A549 (cell line): ENCODE measurements at regions not wholly inside any gene's neighbourhood (a gene's known extent, or its start where the extent isn't known, plus 50 kb on each side); places are given as distances from the start of the nearest gene placed in this dataset.
"Not testable (repeated sequence)": the region's sequence is repeated elsewhere in the genome, so short reads cannot be mapped to it uniquely, and the experiment has no call there.

Source experiments
- ATAC-seq, 2 experiments: fragments of 200-7000 bp in 1 of 2; fragments of >200 bp in 1 of 2; cut with Nextera tagmentation in 1 of 2; cut with Tn5 transposase in 1 of 2; 3 replicates each; pipeline versions ENCODE4 v1.8.0 to v1.9.1; 2018 to 2020; ENCODE audit warnings: mild to moderate bottlenecking in 1 of 2, moderate library complexity in 1 of 2
- CTCF ChIA-PET: fragments of 300-600 bp; sonication (Branson Sonifier 250); formaldehyde crosslinking; extraction: SDS; loops from one replicate; lab custom pipeline; 2021; ENCODE audit warnings: antibody characterized with exemption, inconsistent platforms; lab: Yijun Ruan, JAX
- POLR2A ChIA-PET: fragments of 350-600 bp; formaldehyde crosslinking; extraction: SDS; loops from one replicate; lab custom pipeline; 2021; ENCODE audit warnings: antibody characterized with exemption, inconsistent platforms; lab: Yijun Ruan, JAX
- DNase-seq, 2 experiments: peaks; one replicate each; pipeline versions ENCODE4 v3.0.0 to v3.0.0-alpha.2; 2011 to 2016; ENCODE audit warnings: low read depth in 1 of 2, low spot score in 1 of 2
- FAIRE-seq: peaks from 2 replicates; lab custom pipeline; 2011; peaks lifted over from hg19 to GRCh38; lab: Jason Lieb, UNC
- H3K27ac ChIP-seq, 2 experiments: fragments of >200 bp; sonication (Bioruptor Twin); formaldehyde crosslinking; 3 replicates each; pipeline ENCODE4 v1.5.1; 2016 to 2017
- H3K4me1 ChIP-seq: fragments of >200 bp; sonication (Bioruptor Twin); formaldehyde crosslinking; 3 replicates; pipeline ENCODE4 v1.6.1; 2016
- H3K4me2 ChIP-seq: fragments of >200 bp; sonication (Bioruptor Twin); formaldehyde crosslinking; 3 replicates; pipeline ENCODE4 v1.6.1; 2016
- H3K4me3 ChIP-seq: fragments of >200 bp; sonication (Bioruptor Twin); formaldehyde crosslinking; 3 replicates; pipeline ENCODE4 v1.5.1; 2016
- H3K9me3 ChIP-seq: fragments of >200 bp; sonication (Bioruptor Twin); formaldehyde crosslinking; 3 replicates; pipeline ENCODE4 v1.6.1; 2016
- CBX2 ChIP-seq: fragments of 200-600 bp; sonication (generic); IDR thresholded peaks from 2 replicates; pipeline ENCODE4 v1.6.1; 2016; ENCODE audit warnings: low read depth, mild to moderate bottlenecking, borderline replicate concordance
- EP300 ChIP-seq, 2 experiments: fragments of >200 bp; sonication (Bioruptor Twin); formaldehyde crosslinking; IDR thresholded peaks; 2 replicates in 1 of 2; 3 replicates in 1 of 2; pipeline ENCODE4 v1.6.1; 2016 to 2017
- FOSB ChIP-seq: fragments of 250-450 bp; sonication (Bioruptor Pico); IDR thresholded peaks from 2 replicates; pipeline ENCODE4 v1.5.0; 2020; ENCODE audit warnings: mild to moderate bottlenecking, moderate library complexity
- RCOR1 ChIP-seq: fragments of 150-350 bp; IDR thresholded peaks from 2 replicates; pipeline ENCODE4 v1.6.1; 2014; ENCODE audit warnings: antibody characterized with exemption, low read length, low read depth
- TP53 ChIP-seq: fragments of 250-450 bp; sonication (Bioruptor Pico); IDR thresholded peaks from 2 replicates; pipeline ENCODE4 v1.5.0; 2021; ENCODE audit warnings: mild to moderate bottlenecking, moderate library complexity
- ZC3H11A ChIP-seq: fragments of 450-650 bp; IDR thresholded peaks from 2 replicates; pipeline ENCODE4 v1.6.1; 2014; ENCODE audit warnings: antibody characterized with exemption, mild to moderate bottlenecking
- WGBS: methylation state at CpG from one replicate; pipeline ENCODE4 v1.1.6; 2017; ENCODE audit errors: missing lambda C conversion rate; 5-methylcytosine and 5-hydroxymethylcytosine counted together
- TF ChIP-seq, protein P1 (sequence below): fragments of >200 bp; sonication (Bioruptor Twin); formaldehyde crosslinking; IDR thresholded peaks from 2 replicates; pipeline ENCODE4 v1.6.1; 2016
- TF ChIP-seq, protein P2 (sequence below): fragments of >200 bp; sonication (Bioruptor Twin); formaldehyde crosslinking; IDR thresholded peaks from 3 replicates; pipeline ENCODE4 v1.6.1; 2016

DNA sequence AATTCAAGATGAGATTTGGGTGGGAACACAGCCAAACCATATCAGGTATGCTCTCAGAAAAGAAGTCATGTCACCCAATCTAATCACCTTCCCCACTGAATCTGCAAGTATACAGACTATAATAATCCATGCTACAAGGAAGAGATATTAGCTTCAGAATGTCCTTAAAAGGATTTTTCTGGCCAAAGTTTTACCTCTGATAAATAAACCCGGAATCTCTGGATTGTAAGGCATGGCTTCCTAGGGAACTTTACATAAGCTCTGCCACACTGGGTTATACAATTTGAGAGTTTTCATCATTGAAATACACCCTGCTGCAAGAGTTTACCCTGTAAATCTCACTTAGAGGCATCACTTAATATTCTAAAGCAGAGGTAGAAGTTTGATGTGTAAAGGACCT lies 330.5 kb upstream of the KCNMB2 start:
- no peaks in the 10 kb centered on the region for H3K9me3 ChIP-seq
- no peak for TF ChIP-seq RCOR1
- TF ChIP-seq, all 56 proteins: peak for 0
- Histone ChIP-seq H3K4me3 (no peak overlapping the region), H3K4me2 (no peak overlapping the region), H3K27ac (no peak overlapping the region), H3K4me1 (no peaks in the 10 kb centered on the region)
- WGBS, result 55% methylated on average over 1 of the region's 1 CpG
- CTCF ChIA-PET, result no interaction called here
- DNase-seq (no peak), FAIRE-seq (no peak), ATAC-seq (no peak)
- POLR2A ChIA-PET, result no interaction called here

DNA sequence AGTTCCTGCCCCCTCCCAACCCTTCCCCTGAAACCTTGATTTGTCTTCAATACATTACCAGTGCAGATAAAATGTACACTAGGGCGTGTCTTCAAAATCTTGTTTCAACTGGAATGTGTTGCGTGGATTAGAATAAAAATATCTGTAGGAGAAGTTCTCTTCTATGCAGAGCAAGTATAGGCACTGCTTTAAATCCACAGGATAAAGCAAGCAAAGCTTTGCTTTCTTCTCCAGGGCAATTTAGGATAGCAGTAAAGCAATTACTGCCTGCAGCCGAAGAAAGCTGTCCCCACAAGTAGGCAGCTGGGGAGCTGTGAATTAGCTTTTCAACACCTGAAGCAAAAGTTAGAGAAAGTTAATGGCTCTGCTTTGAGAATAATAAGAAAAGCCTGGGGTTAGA lies 329.7 kb upstream of the KCNMB2 start:
- CTCF ChIA-PET, result no interaction called here
- TF ChIP-seq FOSB (CRISPR knock-in tag) (no peak), TP53 (CRISPR knock-in tag) (no peak), EP300 (IDR thresholded peaks at IDR 0.05) (no peak), CBX2 (no peak), ZC3H11A (no peak)
- TF ChIP-seq, protein P1, sequence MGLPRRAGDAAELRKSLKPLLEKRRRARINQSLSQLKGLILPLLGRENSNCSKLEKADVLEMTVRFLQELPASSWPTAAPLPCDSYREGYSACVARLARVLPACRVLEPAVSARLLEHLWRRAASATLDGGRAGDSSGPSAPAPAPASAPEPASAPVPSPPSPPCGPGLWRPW, result no peak
- TF ChIP-seq, protein P2, sequence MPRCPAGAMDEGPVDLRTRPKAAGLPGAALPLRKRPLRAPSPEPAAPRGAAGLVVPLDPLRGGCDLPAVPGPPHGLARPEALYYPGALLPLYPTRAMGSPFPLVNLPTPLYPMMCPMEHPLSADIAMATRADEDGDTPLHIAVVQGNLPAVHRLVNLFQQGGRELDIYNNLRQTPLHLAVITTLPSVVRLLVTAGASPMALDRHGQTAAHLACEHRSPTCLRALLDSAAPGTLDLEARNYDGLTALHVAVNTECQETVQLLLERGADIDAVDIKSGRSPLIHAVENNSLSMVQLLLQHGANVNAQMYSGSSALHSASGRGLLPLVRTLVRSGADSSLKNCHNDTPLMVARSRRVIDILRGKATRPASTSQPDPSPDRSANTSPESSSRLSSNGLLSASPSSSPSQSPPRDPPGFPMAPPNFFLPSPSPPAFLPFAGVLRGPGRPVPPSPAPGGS, result no peak

DNA sequence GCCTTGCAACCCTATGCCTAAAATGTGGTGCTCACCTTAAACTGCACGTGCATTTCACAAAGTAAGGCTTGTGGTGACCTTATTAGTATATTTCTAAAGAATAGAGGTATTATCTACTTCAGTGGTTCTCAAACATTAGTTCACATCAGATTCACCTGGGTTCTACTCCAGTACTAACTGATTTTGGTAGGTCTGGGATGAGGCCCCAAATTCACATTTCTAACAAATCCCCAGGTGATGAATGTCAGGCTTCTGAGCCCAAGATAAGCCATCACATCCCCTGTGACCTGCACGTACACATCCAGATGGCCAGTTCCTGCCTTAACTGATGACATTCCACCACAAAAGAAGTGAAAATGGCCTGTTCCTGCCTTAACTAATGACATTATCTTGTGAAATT lies 329.1 kb upstream of the KCNMB2 start:
- FAIRE-seq, POLR2A ChIA-PET, H3K4me3 ChIP-seq, CTCF ChIA-PET, DNase-seq, H3K4me2 ChIP-seq, H3K9me3 ChIP-seq, H3K27ac ChIP-seq, ATAC-seq, H3K4me1 ChIP-seq: not testable (repeated sequence)
- 70% methylated on average over 2 of the region's 2 CpGs for WGBS

More for the DNA sequence above, 329.7 kb upstream of the KCNMB2 start:
- no peak for FAIRE-seq
- Histone ChIP-seq H3K4me2 (no peak overlapping the region), H3K9me3 (no peaks in the 10 kb centered on the region), H3K27ac (no peak overlapping the region), H3K4me1 (no peaks in the 10 kb centered on the region), H3K4me3 (no peak overlapping the region)
- POLR2A ChIA-PET, result no interaction called here
- 92% methylated on average over 3 of the region's 3 CpGs for WGBS
- DNase-seq, result no peak
- no peak for ATAC-seq

DNA sequence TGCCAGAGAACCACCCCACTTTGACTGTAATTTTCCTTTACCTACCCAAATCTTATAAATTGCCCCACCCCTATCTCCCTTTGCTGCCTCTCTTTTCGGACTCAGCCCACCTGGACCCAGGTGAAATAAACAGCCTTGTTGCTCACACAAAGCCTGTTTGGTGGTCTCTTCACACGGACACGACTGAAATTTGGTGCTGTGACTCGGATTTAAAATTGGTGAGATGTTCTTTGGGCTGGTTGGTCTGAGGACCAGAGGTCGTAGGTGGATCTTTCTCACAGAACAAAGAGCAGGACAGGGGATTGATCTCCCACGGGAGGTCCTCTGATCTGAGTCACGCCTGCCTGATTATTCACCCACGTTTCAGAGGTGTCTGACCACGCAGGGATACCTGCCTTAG lies 328.6 kb upstream of the KCNMB2 start:
- DNase-seq, FAIRE-seq, POLR2A ChIA-PET, H3K4me2 ChIP-seq, H3K9me3 ChIP-seq, H3K4me3 ChIP-seq, CTCF ChIA-PET, ATAC-seq, H3K27ac ChIP-seq, H3K4me1 ChIP-seq: not testable (repeated sequence)
- WGBS, result 53% methylated on average over 8 of the region's 9 CpGs

DNA sequence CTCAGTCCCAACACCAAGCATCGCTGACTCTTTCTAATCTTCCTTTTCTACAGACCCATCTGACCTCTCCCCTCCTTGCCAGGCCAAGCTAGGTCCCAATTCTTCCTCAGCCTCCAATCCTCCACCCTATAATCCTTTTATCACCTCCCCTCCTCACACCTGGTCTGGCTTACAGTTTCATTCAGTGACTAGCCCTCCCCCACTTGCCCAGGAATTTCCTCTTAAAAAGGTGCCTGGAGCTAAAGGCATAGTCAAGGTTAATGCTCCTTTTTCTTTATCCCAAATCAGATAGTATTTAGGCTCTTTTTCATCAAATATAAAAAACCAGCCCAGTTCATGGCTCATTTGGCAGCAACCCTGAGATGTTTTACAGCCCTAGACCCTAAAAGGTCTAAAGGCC lies 327.1 kb upstream of the KCNMB2 start:
- H3K4me3 ChIP-seq, CTCF ChIA-PET, H3K27ac ChIP-seq, DNase-seq, ATAC-seq, POLR2A ChIA-PET, FAIRE-seq, H3K4me2 ChIP-seq, H3K4me1 ChIP-seq, H3K9me3 ChIP-seq: not testable (repeated sequence)
- WGBS, result 95% methylated on average over 1 of the region's 1 CpG

DNA sequence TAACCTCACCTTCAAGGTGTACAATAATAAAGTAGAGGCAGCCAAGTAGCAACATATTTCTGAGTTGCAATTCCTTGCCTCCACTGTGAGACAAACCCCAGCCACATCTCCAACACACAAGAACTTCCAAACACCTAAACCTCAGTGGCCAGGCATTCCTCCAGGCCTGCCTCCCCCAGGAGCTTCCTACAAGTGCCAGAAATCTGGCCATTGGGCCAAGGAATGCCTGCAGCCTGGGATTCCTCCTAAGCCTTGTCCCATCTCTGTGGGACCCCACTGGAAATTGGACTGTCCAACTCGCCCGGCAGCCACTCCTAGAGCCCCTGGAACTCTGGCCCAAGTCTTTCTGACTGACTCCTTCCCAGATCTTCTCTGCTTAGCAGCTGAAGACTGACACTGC lies 326.6 kb upstream of the KCNMB2 start:
- DNase-seq, H3K4me1 ChIP-seq, POLR2A ChIA-PET, H3K27ac ChIP-seq, H3K4me2 ChIP-seq, ATAC-seq, H3K9me3 ChIP-seq, H3K4me3 ChIP-seq, CTCF ChIA-PET, FAIRE-seq: not testable (repeated sequence)
- WGBS, result 86% methylated on average over 2 of the region's 2 CpGs

DNA sequence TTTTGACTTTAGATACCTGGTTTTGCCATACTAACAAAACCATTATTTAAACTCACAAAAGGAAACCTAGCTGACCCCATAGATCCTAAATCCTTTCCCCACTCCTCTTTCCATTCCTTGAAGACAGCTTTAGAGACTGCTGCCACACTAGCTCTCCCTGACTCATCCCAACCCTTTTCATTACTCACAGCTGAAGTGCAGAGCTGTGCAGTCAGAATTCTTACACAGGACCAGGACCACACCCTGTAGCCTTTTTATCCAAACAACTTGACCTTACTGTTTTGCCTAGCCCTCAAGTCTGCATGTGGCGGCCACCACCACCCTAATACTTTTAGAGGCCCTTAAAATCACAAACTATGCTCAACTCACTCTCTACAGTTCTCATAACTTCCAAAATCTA lies 325.1 kb upstream of the KCNMB2 start:
- WGBS, result 50% methylated on average over 1 of the region's 1 CpG
- H3K27ac ChIP-seq, H3K4me3 ChIP-seq, H3K9me3 ChIP-seq, POLR2A ChIA-PET, CTCF ChIA-PET, FAIRE-seq, H3K4me1 ChIP-seq, H3K4me2 ChIP-seq, DNase-seq, ATAC-seq: not testable (repeated sequence)
